Transverse colon (tissue), 4 donors: ENCODE measurements at regions not wholly inside any gene's neighbourhood (a gene's known extent, or its start where the extent isn't known, plus 50 kb on each side); places are given as distances from the start of the nearest gene placed in this dataset.

Source experiments
- DNase-seq: peaks from one replicate; pipeline ENCODE4 v3.0.0-alpha.2; 2019
- H3K27ac ChIP-seq, 4 donors: fragments of 200-600 bp; sonication (generic); 2 replicates each; pipeline ENCODE4 v1.5.1; 2016 to 2018; ENCODE audit warnings: inconsistent platforms in 4 of 4
- H3K27me3 ChIP-seq: fragments of 200-600 bp; sonication (generic); 2 replicates; pipeline ENCODE4 v1.5.1; 2017; ENCODE audit warnings: inconsistent platforms
- H3K36me3 ChIP-seq, 4 donors: fragments of 200-600 bp; sonication (generic); 2 replicates each; pipeline ENCODE4 v1.5.1; 2017 to 2019; ENCODE audit warnings: inconsistent platforms in 4 of 4
- H3K4me1 ChIP-seq, 4 donors: fragments of 200-600 bp; sonication (generic); 2 replicates each; pipeline ENCODE4 v1.5.1; 2017 to 2020; ENCODE audit warnings: inconsistent platforms in 4 of 4
- H3K4me3 ChIP-seq, 4 donors: fragments of 200-600 bp; sonication (generic); 1 replicate in 1 of 4; 2 replicates in 3 of 4; pipeline versions ENCODE4 v1.5.1 to v1.6.1; 2017 to 2019; ENCODE audit warnings: inconsistent platforms in 4 of 4
- H3K9me3 ChIP-seq, 2 donors: fragments of 200-600 bp; sonication (generic); 2 replicates each; pipeline ENCODE4 v1.5.1; 2017 to 2019; ENCODE audit warnings: inconsistent platforms in 2 of 2
- CTCF ChIP-seq, 5 experiments: fragments of 200-600 bp in 3 of 5; fragments of 450-650 bp in 2 of 5; sonication (generic) in 3 of 5; IDR thresholded peaks; 1 replicate in 2 of 5; 2 replicates in 3 of 5; pipeline ENCODE4 v1.5.1; 2016 to 2017; ENCODE audit warnings: antibody characterized with exemption in 5 of 5, inconsistent platforms in 3 of 5, mild to moderate bottlenecking in 2 of 5, moderate library complexity in 1 of 5
- EP300 ChIP-seq: sonication (generic); formaldehyde crosslinking; IDR thresholded peaks from one replicate; pipeline ENCODE4 v1.6.1; 2017; ENCODE audit warnings: antibody characterized with exemption, low read depth
- POLR2A ChIP-seq: fragments of 450-650 bp; IDR thresholded peaks from one replicate; pipeline ENCODE4 v1.6.1; 2016; ENCODE audit warnings: antibody characterized with exemption, mild to moderate bottlenecking, moderate library complexity
- POLR2AphosphoS5 ChIP-seq, 3 donors: sonication (generic); formaldehyde crosslinking; IDR thresholded peaks; one replicate each; pipeline ENCODE4 v1.6.1; 2016; ENCODE audit warnings: antibody characterized with exemption in 3 of 3
- WGBS, 2 donors: methylation state at CpG; one replicate each; pipeline ENCODE4 v1.1.5; 2018; ENCODE audit warnings: low coverage in 1 of 2; 5-methylcytosine and 5-hydroxymethylcytosine counted together
- in situ Hi-C, 4 donors: fragments of 200-750 bp; cut with MboI; loops; one replicate each; pipeline versions ENCODE4 v1.15.0 to v1.15.1; 2017; ENCODE audit warnings: low sequenced_read_pairs in 3 of 4, low pct_ligation_motif_present in 1 of 4, low pct_unique_long_range_greater_than_20kb in 1 of 4
- intact Hi-C: fragments of 100-400 bp; cut with DNase I; formaldehyde crosslinking; loops from one replicate; pipeline ENCODE4 v1.15.1; 2023; ENCODE audit warnings: low total_unique reads

GRCh38 chr20:11380283-11380682, 537.4 kb upstream of the BTBD3 start:
- Histone ChIP-seq H3K4me1 (peaks cover 0 to 12% (median under 1%) of the 10 kb centered on the region in 4 donors), H3K27ac (no peak overlapping the region), H3K4me3 (no peak overlapping the region), H3K36me3 (no peaks in the 10 kb centered on the region), H3K27me3 (no peaks in the 10 kb centered on the region), H3K9me3 (no peaks in the 10 kb centered on the region)
- intact Hi-C loops (no loop called here), in situ Hi-C loops (no loop called here)
- no peak for TF ChIP-seq POLR2AphosphoS5 (IDR thresholded peaks at IDR 0.05)
- TF ChIP-seq EP300 = no peak
- TF ChIP-seq CTCF (IDR thresholded peaks at IDR 0.05) = no peak
- TF ChIP-seq POLR2A = no peak
- WGBS, 2 donors = 57 to 77% methylated on average over 1 of the region's 1 CpG
- no peak for DNase-seq

GRCh38 chr20:11387189-11387754, 530.4 kb upstream of the BTBD3 start:
- H3K27ac ChIP-seq = no peak overlapping the region
- no peaks in the 10 kb centered on the region for H3K36me3 ChIP-seq
- in situ Hi-C loops (no loop called here), intact Hi-C loops (no loop called here)
- H3K27me3 ChIP-seq = no peaks in the 10 kb centered on the region
- WGBS, 2 donors = 81 to 82% methylated on average over 2 of the region's 2 CpGs
- TF ChIP-seq POLR2AphosphoS5 (IDR thresholded peaks at IDR 0.05) (no peak), CTCF (IDR thresholded peaks at IDR 0.05) (no peak)
- no peaks in the 10 kb centered on the region for H3K4me1 ChIP-seq
- no peak overlapping the region for H3K4me3 ChIP-seq
- no peak for DNase-seq
- H3K9me3 ChIP-seq = no peaks in the 10 kb centered on the region

GRCh38 chr20:11389186-11389585, 528.5 kb upstream of the BTBD3 start:
- DNase-seq = no peak
- intact Hi-C loops (no loop called here), in situ Hi-C loops (no loop called here)
- Histone ChIP-seq H3K4me3 (no peak overlapping the region), H3K4me1 (no peaks in the 10 kb centered on the region), H3K27me3 (no peaks in the 10 kb centered on the region), H3K9me3 (no peaks in the 10 kb centered on the region), H3K36me3 (no peaks in the 10 kb centered on the region), H3K27ac (no peak overlapping the region)
- no peak for TF ChIP-seq CTCF (IDR thresholded peaks at IDR 0.05)
- no peak for TF ChIP-seq POLR2A

GRCh38 chr20:11391591-11391990, 526.1 kb upstream of the BTBD3 start:
- Histone ChIP-seq H3K27ac (no peak overlapping the region), H3K4me3 (no peak overlapping the region), H3K9me3 (no peaks in the 10 kb centered on the region), H3K4me1 (no peaks in the 10 kb centered on the region), H3K27me3 (no peaks in the 10 kb centered on the region), H3K36me3 (no peaks in the 10 kb centered on the region)
- intact Hi-C loops = no loop called here
- in situ Hi-C loops = no loop called here
- 64% methylated on average over 2 of the region's 2 CpGs; no CpG with 5 or more reads in 1 of the 2 donors for WGBS, 2 donors
- no peak for TF ChIP-seq POLR2AphosphoS5 (IDR thresholded peaks at IDR 0.05)
- TF ChIP-seq POLR2A = no peak
- no peak for TF ChIP-seq EP300
- no peak for TF ChIP-seq CTCF (IDR thresholded peaks at IDR 0.05)
- no peak for DNase-seq
